ENCODE measurements at regions not wholly inside any gene's neighbourhood (a gene's known extent, or its start where the extent isn't known, plus 50 kb on each side); places are given as distances from the start of the nearest gene placed in this dataset.

DNA sequence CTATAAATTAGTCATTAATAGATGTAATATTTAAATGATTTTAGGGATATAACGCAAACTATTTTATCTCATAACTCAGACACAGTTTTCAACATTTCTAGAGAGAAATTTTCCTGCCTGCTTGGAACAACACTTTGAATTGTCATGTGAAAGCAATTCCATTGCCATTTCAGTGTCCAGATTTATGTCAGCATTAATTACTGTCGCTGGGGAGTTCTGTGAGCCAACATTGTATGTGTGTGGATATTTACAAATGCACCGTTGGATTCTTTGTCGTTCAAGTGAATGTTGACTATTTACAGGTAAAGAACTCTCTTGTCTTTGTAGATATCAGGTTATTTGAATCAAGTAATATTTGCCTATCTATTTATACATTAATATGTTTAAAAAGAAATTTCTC, 465.3 kb upstream of the RGS6 start (continued):
- TF ChIP-seq, protein P1, sequence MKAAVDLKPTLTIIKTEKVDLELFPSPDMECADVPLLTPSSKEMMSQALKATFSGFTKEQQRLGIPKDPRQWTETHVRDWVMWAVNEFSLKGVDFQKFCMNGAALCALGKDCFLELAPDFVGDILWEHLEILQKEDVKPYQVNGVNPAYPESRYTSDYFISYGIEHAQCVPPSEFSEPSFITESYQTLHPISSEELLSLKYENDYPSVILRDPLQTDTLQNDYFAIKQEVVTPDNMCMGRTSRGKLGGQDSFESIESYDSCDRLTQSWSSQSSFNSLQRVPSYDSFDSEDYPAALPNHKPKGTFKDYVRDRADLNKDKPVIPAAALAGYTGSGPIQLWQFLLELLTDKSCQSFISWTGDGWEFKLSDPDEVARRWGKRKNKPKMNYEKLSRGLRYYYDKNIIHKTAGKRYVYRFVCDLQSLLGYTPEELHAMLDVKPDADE (IDR thresholded peaks at IDR 0.05), result no peak
- no peak for TF ChIP-seq REST (IDR thresholded peaks at IDR 0.05; ENCODE audit: unreplicated experiment)

GRCh38 chr14:71467361-71467811, 464.8 kb upstream of the RGS6 start:
- peaks cover 5% of the 10 kb centered on the region; the same call in 1 of the 2 replicates for H4K20me1 ChIP-seq (replicated peaks; ENCODE audit: insufficient read depth)

DNA sequence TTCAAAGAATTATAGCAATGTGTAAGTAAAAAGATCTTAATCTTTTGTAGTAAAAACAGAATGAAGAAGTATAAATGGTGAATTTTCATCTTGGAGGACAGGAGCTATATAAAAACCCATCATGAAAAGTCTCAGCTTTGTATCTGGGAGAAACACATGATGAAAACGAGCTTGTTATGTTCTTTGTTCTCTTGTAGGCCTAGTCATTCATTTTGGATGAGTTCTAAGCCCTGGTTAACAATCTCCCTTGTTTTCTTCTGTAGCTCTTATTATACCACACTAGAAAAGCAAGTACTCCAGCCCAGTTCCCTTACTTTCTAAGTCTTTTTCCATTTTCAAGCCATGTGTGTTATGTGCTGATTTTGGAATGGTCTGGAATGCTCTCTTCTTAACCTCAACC, 463.5 kb upstream of the RGS6 start:
- H3K27me3 ChIP-seq (ENCODE audit: insufficient read depth), result no peaks in the 10 kb centered on the region
- H3K4me2 ChIP-seq, result no peak overlapping the region
- 0 out of 2 replicates have a peak, but pooled peaks cover 10% of the 10 kb centered on the region for H3K9me2 ChIP-seq (ENCODE audit: insufficient read depth)
- no peak overlapping the region for H3K27ac Mint-ChIP-seq
- peaks cover 5% of the 10 kb centered on the region; the same call in 1 of the 2 replicates for H4K20me1 ChIP-seq (replicated peaks; ENCODE audit: insufficient read depth)
- no peak for ATAC-seq
- no peak overlapping the region for H3K4me3 Mint-ChIP-seq
- peaks cover 16% of the 10 kb centered on the region for H3K4me1 Mint-ChIP-seq
- H3K79me2 ChIP-seq (replicated peaks; ENCODE audit: insufficient read depth), result peaks cover 26% of the 10 kb centered on the region
- no peaks in the 10 kb centered on the region for H3F3A ChIP-seq (replicated peaks; ENCODE audit: low read depth)
- no peak for DNase-seq (ENCODE audit: low spot score)
- no peak overlapping the region for H3K4me3 ChIP-seq
- H3K27ac ChIP-seq (ENCODE audit: low read depth), result no peak overlapping the region
- peaks cover 19% of the 10 kb centered on the region for H3K36me3 Mint-ChIP-seq (ENCODE audit: low read depth)
- H3K36me3 ChIP-seq (ENCODE audit: insufficient read depth), result no peaks in the 10 kb centered on the region
- no peak overlapping the region for H2AFZ ChIP-seq
- H3K27me3 Mint-ChIP-seq (ENCODE audit: insufficient read depth, low read depth, poor library complexity), result peaks cover 2% of the 10 kb centered on the region
- no peak for TF ChIP-seq JUNB (IDR thresholded peaks at IDR 0.05; ENCODE audit: unreplicated experiment)
- peaks cover 15% of the 10 kb centered on the region for H3K9me3 Mint-ChIP-seq
- peaks cover 6% of the 10 kb centered on the region; the same call in 1 of the 2 replicates for H3K4me1 ChIP-seq (ENCODE audit: insufficient read depth)

More at GRCh38 chr14:71467361-71467811, 464.8 kb upstream of the RGS6 start:
- no peaks in the 10 kb centered on the region for H3F3A ChIP-seq (replicated peaks; ENCODE audit: low read depth)
- H3K9me2 ChIP-seq (ENCODE audit: insufficient read depth), result 0 out of 2 replicates have a peak, but pooled peaks cover 10% of the 10 kb centered on the region
- H3K79me2 ChIP-seq (replicated peaks; ENCODE audit: insufficient read depth), result peaks cover 15% of the 10 kb centered on the region
- Mint-ChIP-seq H3K4me1 (peaks cover 11% of the 10 kb centered on the region), H3K36me3 (ENCODE audit: low read depth) (peaks cover 30% of the 10 kb centered on the region), H3K4me3 (no peak overlapping the region), H3K27me3 (ENCODE audit: insufficient read depth, low read depth, poor library complexity) (peaks cover 2% of the 10 kb centered on the region), H3K27ac (no peak overlapping the region), H3K9me3 (peaks cover 24% of the 10 kb centered on the region)
- peaks cover under 1% of the 10 kb centered on the region; the same call in 1 of the 2 replicates for H3K4me1 ChIP-seq (ENCODE audit: insufficient read depth)
- H3K4me3 ChIP-seq, result no peak overlapping the region
- H3K27ac ChIP-seq (ENCODE audit: low read depth), result no peak overlapping the region
- no peak overlapping the region for H3K4me2 ChIP-seq
- no peak for TF ChIP-seq STAT1 (IDR thresholded peaks at IDR 0.05; ENCODE audit: unreplicated experiment)
- DNase-seq (ENCODE audit: low spot score), result no peak
- no peak for ATAC-seq
- H3K27me3 ChIP-seq (ENCODE audit: insufficient read depth), result no peaks in the 10 kb centered on the region
- no peak overlapping the region for H2AFZ ChIP-seq
- H3K36me3 ChIP-seq (ENCODE audit: insufficient read depth), result no peaks in the 10 kb centered on the region

Data from GM23338 (cell line).